IMR-90 (cell line): ENCODE measurements at regions not wholly inside any gene's neighbourhood (a gene's known extent, or its start where the extent isn't known, plus 50 kb on each side); places are given as distances from the start of the nearest gene placed in this dataset.

Experiments used
- ATAC-seq: fragments of 200-7000 bp; cut with Tn5 transposase; 2 replicates; pipeline ENCODE4 v1.9.1; 2020; ENCODE audit warnings: low read depth, mild to moderate bottlenecking, moderate library complexity
- BruUV-seq: library from RNA; stranded (reverse); fragments of 400-500 nt; replicated peaks from 2 replicates; lab custom pipeline; 2021; lab: Mats Ljungman, UMichigan
- CTCF ChIA-PET: fragments of 300-600 bp; formaldehyde crosslinking; extraction: SDS; loops from one replicate; lab custom pipeline; 2021; ENCODE audit warnings: antibody characterized with exemption; lab: Yijun Ruan, JAX
- POLR2A ChIA-PET: fragments of 300-600 bp; sonication (Branson Sonifier 250); formaldehyde crosslinking; loops from one replicate; lab custom pipeline; 2022; ENCODE audit warnings: antibody characterized with exemption; ENCODE audit not compliant: unreplicated experiment; lab: Charles Lee
- DNase-seq: peaks from one replicate; pipeline ENCODE4 v3.0.0; 2013
- H2AFZ ChIP-seq: replicated peaks from 2 replicates; pipeline ENCODE3; 2013; ENCODE audit warnings: low read length, mild to moderate bottlenecking; ENCODE audit not compliant: poor library complexity
- H2AK5ac ChIP-seq: 2 replicates; pipeline ENCODE4 v1.6.1; 2013; ENCODE audit warnings: low read depth, low read length, inconsistent platforms
- H2AK9ac ChIP-seq: replicated peaks from 2 replicates; pipeline ENCODE3; 2013; ENCODE audit warnings: mild to moderate bottlenecking, low read depth, low read length, moderate library complexity; ENCODE audit not compliant: poor library complexity
- H2BK120ac ChIP-seq: 2 replicates; pipeline ENCODE4 v1.6.1; 2013; ENCODE audit warnings: low read depth, low read length, inconsistent platforms
- H2BK15ac ChIP-seq: 3 replicates; pipeline ENCODE4 v1.6.1; 2013; ENCODE audit warnings: low read depth, low read length, inconsistent platforms
- H2BK20ac ChIP-seq: 2 replicates; pipeline ENCODE4 v1.6.1; 2013; ENCODE audit warnings: low read depth, mild to moderate bottlenecking, inconsistent platforms, low read length, moderate library complexity
- H2BK5ac ChIP-seq: 2 replicates; pipeline ENCODE4 v1.6.1; 2013; ENCODE audit warnings: mild to moderate bottlenecking, low read depth, low read length, inconsistent platforms; ENCODE audit not compliant: poor library complexity, severe bottlenecking
- H3K14ac ChIP-seq: replicated peaks from 2 replicates; pipeline ENCODE4 v1.6.1; 2013; ENCODE audit warnings: low read depth, low read length, inconsistent platforms
- H3K18ac ChIP-seq: 2 replicates; pipeline ENCODE4 v1.6.1; 2013; ENCODE audit warnings: low read depth, low read length, control low read depth
- H3K23ac ChIP-seq: 2 replicates; pipeline ENCODE4 v1.6.1; 2013; ENCODE audit warnings: low read depth, low read length, inconsistent platforms
- H3K27ac ChIP-seq: 2 replicates; pipeline ENCODE4 v1.5.1; 2013; ENCODE audit warnings: mild to moderate bottlenecking, control low read depth, low read length; ENCODE audit not compliant: insufficient read depth
- H3K27me3 ChIP-seq: 2 replicates; pipeline ENCODE4 v1.6.1; 2013; ENCODE audit warnings: low read length; ENCODE audit not compliant: control insufficient read depth, insufficient read depth
- H3K36me3 ChIP-seq: 2 replicates; pipeline ENCODE4 v1.6.1; 2013; ENCODE audit warnings: low read length, mixed read lengths; ENCODE audit not compliant: control insufficient read depth, insufficient read depth
- H3K4ac ChIP-seq: 2 replicates; pipeline ENCODE4 v1.6.1; 2013; ENCODE audit warnings: low read depth, low read length, inconsistent platforms
- H3K4me1 ChIP-seq: 2 replicates; pipeline ENCODE4 v1.6.1; 2013; ENCODE audit warnings: low read length, mixed read lengths; ENCODE audit not compliant: control insufficient read depth, insufficient read depth
- H3K4me2 ChIP-seq: 2 replicates; pipeline ENCODE4 v1.6.1; 2013; ENCODE audit warnings: low read depth, mild to moderate bottlenecking, control low read depth, low read length, moderate library complexity
- H3K4me3 ChIP-seq: 2 replicates; pipeline ENCODE4 v1.5.1; 2013; ENCODE audit warnings: low read depth, mild to moderate bottlenecking, control low read depth, low read length, moderate library complexity; ENCODE audit not compliant: insufficient read depth
- H3K56ac ChIP-seq: 2 replicates; pipeline ENCODE4 v1.6.1; 2013; ENCODE audit warnings: low read length, inconsistent platforms; ENCODE audit not compliant: insufficient read depth; ENCODE audit errors: extremely low read depth
- H3K79me1 ChIP-seq, 2 experiments: 2 replicates each; pipeline ENCODE4 v1.6.1; 2013; ENCODE audit warnings: low read length in 2 of 2, inconsistent platforms in 1 of 2, low read depth in 1 of 2
- H3K9ac ChIP-seq: 2 replicates; pipeline ENCODE4 v1.6.1; 2013; ENCODE audit warnings: low read depth, low read length, control low read depth
- H3K9me1 ChIP-seq: 2 replicates; pipeline ENCODE4 v1.6.1; 2013; ENCODE audit warnings: low read length, inconsistent platforms; ENCODE audit not compliant: insufficient read depth
- H3K9me3 ChIP-seq: 2 replicates; pipeline ENCODE4 v1.6.1; 2013; ENCODE audit warnings: low read length; ENCODE audit not compliant: control insufficient read depth, insufficient read depth
- H4K20me1 ChIP-seq: 2 replicates; pipeline ENCODE4 v1.6.1; 2013; ENCODE audit warnings: low read length, inconsistent platforms; ENCODE audit not compliant: insufficient read depth
- H4K5ac ChIP-seq: 2 replicates; pipeline ENCODE4 v1.6.1; 2013; ENCODE audit warnings: mild to moderate bottlenecking, low read depth, low read length, control low read depth
- H4K8ac ChIP-seq, 2 experiments: 2 replicates each; pipeline ENCODE4 v1.6.1; 2013; ENCODE audit warnings: low read depth in 2 of 2, low read length in 2 of 2, control low read depth in 1 of 2, inconsistent platforms in 1 of 2
- H4K91ac ChIP-seq: 2 replicates; pipeline ENCODE4 v1.6.1; 2013; ENCODE audit warnings: low read depth, low read length, inconsistent platforms; ENCODE audit not compliant: insufficient read depth
- BHLHE40 ChIP-seq: fragments of 150-350 bp; IDR thresholded peaks from 2 replicates; pipeline ENCODE4 v1.6.1; 2016; ENCODE audit warnings: mild to moderate bottlenecking, low read depth, low read length
- CEBPB ChIP-seq: IDR thresholded peaks from 2 replicates; pipeline ENCODE4 v1.6.1; 2012; ENCODE audit warnings: low read depth, low read length, improper control_type of control experiment
- CHD1 ChIP-seq: IDR thresholded peaks from 2 replicates; pipeline ENCODE4 v1.6.1; 2012; ENCODE audit warnings: low read depth, low read length, improper control_type of control experiment
- CTCF ChIP-seq: conservative IDR thresholded peaks from 2 replicates; pipeline ENCODE4 v1.5.1; 2012; ENCODE audit warnings: mild to moderate bottlenecking, low read depth, low read length, improper control_type of control experiment
- ELK1 ChIP-seq: fragments of 150-350 bp; IDR thresholded peaks from 2 replicates; pipeline ENCODE4 v1.6.1; 2016; ENCODE audit warnings: low read depth, mild to moderate bottlenecking, low read length, moderate library complexity, borderline replicate concordance
- FOS ChIP-seq: fragments of 150-350 bp; IDR thresholded peaks from 2 replicates; pipeline ENCODE4 v1.6.1; 2016; ENCODE audit warnings: low read depth, low read length
- MAFK ChIP-seq: IDR thresholded peaks from 2 replicates; pipeline ENCODE4 v1.6.1; 2012; ENCODE audit warnings: low read depth, low read length, improper control_type of control experiment
- MAZ ChIP-seq: IDR thresholded peaks from 2 replicates; pipeline ENCODE4 v1.6.1; 2012; ENCODE audit warnings: low read depth, mild to moderate bottlenecking, low read length, improper control_type of control experiment, moderate library complexity, borderline replicate concordance
- MXI1 ChIP-seq: IDR thresholded peaks from 2 replicates; pipeline ENCODE4 v1.6.1; 2012; ENCODE audit warnings: low read depth, mild to moderate bottlenecking, low read length, moderate library complexity, borderline replicate concordance
- NFE2L2 ChIP-seq: fragments of 150-350 bp; IDR thresholded peaks from 2 replicates; pipeline ENCODE4 v1.6.1; 2016; ENCODE audit warnings: low read depth, mild to moderate bottlenecking, low read length
- POLR2A ChIP-seq: IDR thresholded peaks from 2 replicates; pipeline ENCODE4 v1.6.1; 2012; ENCODE audit warnings: mild to moderate bottlenecking, low read depth, low read length
- RAD21 ChIP-seq: IDR thresholded peaks from 2 replicates; pipeline ENCODE4 v1.6.1; 2012; ENCODE audit warnings: low read length, improper control_type of control experiment
- RCOR1 ChIP-seq: IDR thresholded peaks from 2 replicates; pipeline ENCODE4 v1.6.1; 2012; ENCODE audit warnings: mild to moderate bottlenecking, low read length, improper control_type of control experiment; ENCODE audit not compliant: insufficient replicate concordance
- RFX5 ChIP-seq: IDR thresholded peaks from 2 replicates; pipeline ENCODE4 v1.8.0; 2012; ENCODE audit warnings: low read depth, mild to moderate bottlenecking, low read length, moderate library complexity
- SMC3 ChIP-seq: fragments of 150-350 bp; IDR thresholded peaks from 2 replicates; pipeline ENCODE4 v1.6.1; 2016; ENCODE audit warnings: low read depth, mild to moderate bottlenecking, antibody characterized with exemption, low read length, moderate library complexity
- USF2 ChIP-seq: fragments of 150-350 bp; IDR thresholded peaks from 2 replicates; pipeline ENCODE4 v1.6.1; 2017; ENCODE audit warnings: mild to moderate bottlenecking, antibody characterized with exemption, low read length, low read depth
- WGBS, 2 experiments: methylation state at CpG; one replicate each; pipeline versions ENCODE4 v1.1.5 to v1.1.7; 2013; ENCODE audit warnings: missing lambda C conversion rate in 2 of 2; ENCODE audit not compliant: insufficient read length in 1 of 2; ENCODE audit errors: extremely low coverage in 2 of 2; 5-methylcytosine and 5-hydroxymethylcytosine counted together
- dilution Hi-C: fragments of 300-500 bp; cut with HindIII; formaldehyde crosslinking; loops from one replicate; pipeline ENCODE4 v1.14.3; 2018; ENCODE audit warnings: low sequenced_read_pairs; ENCODE audit not compliant: unreplicated experiment
- in situ Hi-C: fragments of 300-500 bp; cut with MboI; formaldehyde crosslinking; loops from 3 replicates; pipeline ENCODE4 v1.14.3; 2019; ENCODE audit warnings: low sequenced_read_pairs, inconsistent platforms, mixed read lengths
- intact Hi-C: fragments of 100-400 bp; cut with micrococcal nuclease; formaldehyde crosslinking; loops from 2 replicates; pipeline ENCODE4 v1.10.0; 2022

GRCh38 chr5:3535414-3536211 is 60.0 kb upstream of the IRX1 start:
- BruUV-seq: no TSS peak
- Histone ChIP-seq H4K20me1 (no peaks in the 10 kb centered on the region), H2AK5ac (no peak overlapping the region), H4K8ac (no peak overlapping the region), H3K9me1 (no peaks in the 10 kb centered on the region), H4K91ac (no peak overlapping the region), H3K4ac (no peak overlapping the region), H3K56ac (no peak overlapping the region), H3K4me2 (no peak overlapping the region), H4K5ac (no peak overlapping the region), H2BK15ac (no peak overlapping the region), H3K4me1 (no peaks in the 10 kb centered on the region), H3K4me3 (no peak overlapping the region), H3K9me3 (peaks cover 44% of the 10 kb centered on the region), H3K79me1 (no peaks in the 10 kb centered on the region), H2BK5ac (no peak overlapping the region), H3K18ac (no peak overlapping the region), H3K27ac (no peak overlapping the region), H2AFZ (no peak overlapping the region), H2AK9ac (no peak overlapping the region), H3K9ac (no peak overlapping the region), H3K27me3 (no peaks in the 10 kb centered on the region), H2BK20ac (no peak overlapping the region), H3K14ac (no peak overlapping the region), H2BK120ac (no peak overlapping the region), H3K36me3 (no peaks in the 10 kb centered on the region), H3K23ac (no peak overlapping the region)
- dilution Hi-C loops (no loop called here), in situ Hi-C loops (no loop called here), intact Hi-C loops (no loop called here)
- ATAC-seq (no peak), DNase-seq (no peak)
- ChIA-PET POLR2A (no interaction called here), CTCF (no interaction called here)
- WGBS, 2 experiments: 91% methylated on average over 32 of the region's 60 CpGs; no CpG with 5 or more reads in 1 of the 2 experiments
- TF ChIP-seq SMC3: no peak
- no peak for TF ChIP-seq ELK1
- TF ChIP-seq CTCF: no peak
- TF ChIP-seq USF2: no peak
- TF ChIP-seq RFX5: no peak
- no peak for TF ChIP-seq CEBPB
- TF ChIP-seq POLR2A: no peak
- TF ChIP-seq NFE2L2: no peak
- no peak for TF ChIP-seq CHD1
- TF ChIP-seq RAD21: no peak
- TF ChIP-seq FOS: no peak
- TF ChIP-seq MAZ: no peak
- no peak for TF ChIP-seq RCOR1
- TF ChIP-seq MAFK: no peak
- TF ChIP-seq BHLHE40: no peak
- TF ChIP-seq MXI1: no peak
